Astrocyte (in vitro differentiated cells and primary cell): ENCODE measurements at regions not wholly inside any gene's neighbourhood (a gene's known extent, or its start where the extent isn't known, plus 50 kb on each side); places are given as distances from the start of the nearest gene placed in this dataset.

Experiments
- DNase-seq: peaks from one replicate; pipeline ENCODE4 v3.0.0-alpha.2; 2010; ENCODE audit warnings: low read depth
- FAIRE-seq: peaks from 2 replicates; lab custom pipeline; 2011; peaks lifted over from hg19 to GRCh38; lab: Jason Lieb, UNC
- H2AFZ ChIP-seq: 2 replicates; pipeline ENCODE4 v1.6.0; 2012; ENCODE audit warnings: low read depth, low read length, inconsistent platforms
- H3K27ac ChIP-seq: 2 replicates; pipeline ENCODE4 v1.5.1; 2011; ENCODE audit warnings: low read depth, low read length, inconsistent platforms
- H3K27me3 ChIP-seq: 2 replicates; pipeline ENCODE4 v1.6.0; 2011; ENCODE audit warnings: low read length, inconsistent platforms; ENCODE audit not compliant: insufficient read depth
- H3K36me3 ChIP-seq: 2 replicates; pipeline ENCODE4 v1.5.1; 2011; ENCODE audit warnings: low read length, inconsistent platforms; ENCODE audit not compliant: insufficient read depth
- H3K4me1 ChIP-seq: 2 replicates; pipeline ENCODE4 v1.5.1; 2011; ENCODE audit warnings: low read length, inconsistent platforms; ENCODE audit not compliant: insufficient read depth
- H3K4me2 ChIP-seq: 2 replicates; pipeline ENCODE4 v1.6.0; 2012; ENCODE audit warnings: low read length, inconsistent platforms
- H3K4me3 ChIP-seq: 2 replicates; pipeline ENCODE4 v1.5.1; 2011; ENCODE audit warnings: low read depth, mild to moderate bottlenecking, low read length, inconsistent platforms; ENCODE audit not compliant: insufficient read depth
- H3K79me2 ChIP-seq: 2 replicates; pipeline ENCODE4 v1.6.0; 2012; ENCODE audit warnings: mild to moderate bottlenecking, low read length, inconsistent platforms; ENCODE audit not compliant: insufficient read depth
- H3K9ac ChIP-seq: 2 replicates; pipeline ENCODE4 v1.6.0; 2012; ENCODE audit warnings: mild to moderate bottlenecking, low read length, inconsistent platforms
- H3K9me3 ChIP-seq: 2 replicates; pipeline ENCODE4 v1.5.1; 2012; ENCODE audit warnings: low read depth, mild to moderate bottlenecking, low read length, inconsistent platforms; ENCODE audit not compliant: insufficient read depth
- H4K20me1 ChIP-seq: 2 replicates; pipeline ENCODE4 v1.6.0; 2012; ENCODE audit warnings: low read length, inconsistent platforms; ENCODE audit not compliant: insufficient read depth
- H3K27ac Mint-ChIP-seq: one replicate; pipeline ENCODE4 v1.8.0; 2021; ENCODE audit warnings: mild to moderate bottlenecking, mixed read lengths; ENCODE audit not compliant: unreplicated experiment
- H3K27me3 Mint-ChIP-seq: one replicate; pipeline ENCODE4 v1.8.0; 2021; ENCODE audit warnings: low read depth, mixed read lengths; ENCODE audit not compliant: unreplicated experiment
- H3K36me3 Mint-ChIP-seq: one replicate; pipeline ENCODE4 v1.8.0; 2021; ENCODE audit warnings: low read depth, mixed read lengths; ENCODE audit not compliant: unreplicated experiment
- H3K4me1 Mint-ChIP-seq: one replicate; pipeline ENCODE4 v1.8.0; 2021; ENCODE audit warnings: low read depth, mixed read lengths; ENCODE audit not compliant: unreplicated experiment
- H3K4me3 Mint-ChIP-seq: one replicate; pipeline ENCODE4 v1.8.0; 2021; ENCODE audit warnings: mild to moderate bottlenecking, moderate library complexity, mixed read lengths; ENCODE audit not compliant: unreplicated experiment
- H3K9me3 Mint-ChIP-seq: one replicate; pipeline ENCODE4 v1.8.0; 2021; ENCODE audit warnings: mild to moderate bottlenecking, mixed read lengths; ENCODE audit not compliant: unreplicated experiment
- EZH2 ChIP-seq: IDR thresholded peaks from 2 replicates; pipeline ENCODE4 v1.6.1; 2012; ENCODE audit warnings: mild to moderate bottlenecking, low read length, inconsistent platforms; ENCODE audit not compliant: insufficient read depth
- TF ChIP-seq, protein P1 (sequence below): IDR thresholded peaks from 2 replicates; pipeline ENCODE4 v1.5.1; 2011; ENCODE audit warnings: low read depth, mild to moderate bottlenecking, inconsistent platforms, low read length, moderate library complexity; ENCODE audit not compliant: insufficient read depth

DNA sequence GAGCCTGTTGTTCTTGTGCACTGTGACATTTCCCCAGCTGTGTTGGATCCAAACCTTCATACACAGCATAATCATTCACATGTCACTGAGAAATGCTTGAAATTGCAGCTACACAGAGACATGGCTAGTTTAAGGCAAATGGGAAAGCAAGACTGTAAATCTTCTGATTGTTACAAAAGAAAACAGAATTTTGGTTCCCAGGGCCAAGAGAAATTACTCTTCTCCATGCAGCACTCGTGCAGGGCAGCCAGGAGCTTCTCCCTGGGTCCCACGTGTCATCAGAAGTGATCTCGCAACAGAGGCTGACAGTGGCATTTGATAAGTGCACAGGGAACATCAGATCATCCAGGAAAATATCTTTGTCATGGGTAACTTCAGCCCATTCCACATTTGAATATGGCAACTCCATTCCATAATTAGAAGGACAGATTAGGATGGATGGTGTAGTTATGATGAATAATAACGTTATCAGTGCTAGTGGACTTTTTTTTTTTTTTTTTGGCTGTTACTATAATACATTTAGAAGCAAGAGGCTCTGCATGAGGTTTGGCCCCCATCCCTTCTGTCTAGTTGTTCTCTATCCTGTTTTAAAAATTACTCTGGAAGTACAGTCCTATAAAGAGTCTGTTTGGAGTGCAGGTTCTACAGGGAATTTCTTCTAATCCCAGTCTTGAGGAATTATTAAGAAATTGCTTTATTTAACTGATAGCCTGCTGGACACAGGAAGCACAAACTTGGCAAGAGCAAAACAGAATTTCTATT lies 571.0 kb upstream of the NOX3 start:
- FAIRE-seq = no peak
- Histone ChIP-seq H3K4me1 (peaks cover under 1% of the 10 kb centered on the region), H3K36me3 (no peaks in the 10 kb centered on the region), H3K9ac (no peak overlapping the region), H4K20me1 (no peaks in the 10 kb centered on the region), H3K79me2 (no peaks in the 10 kb centered on the region), H3K4me3 (no peak overlapping the region), H3K27ac (no peak overlapping the region), H2AFZ (no peak overlapping the region), H3K9me3 (peaks cover 3% of the 10 kb centered on the region), H3K4me2 (no peak overlapping the region), H3K27me3 (no peaks in the 10 kb centered on the region)
- no peak for TF ChIP-seq EZH2
- TF ChIP-seq, protein P1, sequence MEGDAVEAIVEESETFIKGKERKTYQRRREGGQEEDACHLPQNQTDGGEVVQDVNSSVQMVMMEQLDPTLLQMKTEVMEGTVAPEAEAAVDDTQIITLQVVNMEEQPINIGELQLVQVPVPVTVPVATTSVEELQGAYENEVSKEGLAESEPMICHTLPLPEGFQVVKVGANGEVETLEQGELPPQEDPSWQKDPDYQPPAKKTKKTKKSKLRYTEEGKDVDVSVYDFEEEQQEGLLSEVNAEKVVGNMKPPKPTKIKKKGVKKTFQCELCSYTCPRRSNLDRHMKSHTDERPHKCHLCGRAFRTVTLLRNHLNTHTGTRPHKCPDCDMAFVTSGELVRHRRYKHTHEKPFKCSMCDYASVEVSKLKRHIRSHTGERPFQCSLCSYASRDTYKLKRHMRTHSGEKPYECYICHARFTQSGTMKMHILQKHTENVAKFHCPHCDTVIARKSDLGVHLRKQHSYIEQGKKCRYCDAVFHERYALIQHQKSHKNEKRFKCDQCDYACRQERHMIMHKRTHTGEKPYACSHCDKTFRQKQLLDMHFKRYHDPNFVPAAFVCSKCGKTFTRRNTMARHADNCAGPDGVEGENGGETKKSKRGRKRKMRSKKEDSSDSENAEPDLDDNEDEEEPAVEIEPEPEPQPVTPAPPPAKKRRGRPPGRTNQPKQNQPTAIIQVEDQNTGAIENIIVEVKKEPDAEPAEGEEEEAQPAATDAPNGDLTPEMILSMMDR = no peak
- peaks cover 13% of the 10 kb centered on the region for H3K9me3 Mint-ChIP-seq
- no peak overlapping the region for H3K4me3 Mint-ChIP-seq
- no peaks in the 10 kb centered on the region for H3K36me3 Mint-ChIP-seq
- no peaks in the 10 kb centered on the region for H3K27me3 Mint-ChIP-seq
- no peak for DNase-seq
- no peak overlapping the region for H3K27ac Mint-ChIP-seq
- peaks cover 7% of the 10 kb centered on the region for H3K4me1 Mint-ChIP-seq

DNA sequence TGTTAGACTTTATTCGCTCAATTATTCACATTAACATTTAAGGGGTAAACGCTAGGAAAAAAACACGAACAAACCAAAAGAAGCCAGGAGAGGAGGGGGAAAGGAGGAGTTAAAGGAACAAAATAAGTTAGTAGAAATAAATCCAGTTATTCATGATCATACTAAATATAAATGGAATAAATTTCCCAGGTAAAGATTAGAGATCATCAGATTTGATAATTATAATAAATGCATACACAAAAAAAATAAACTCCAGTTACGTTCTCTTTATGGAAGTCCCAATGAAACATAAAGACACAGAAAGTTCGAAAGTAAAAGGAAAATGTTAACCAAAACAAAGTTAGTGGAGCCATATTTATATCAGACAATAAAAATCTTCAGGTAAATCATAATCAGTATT lies 568.7 kb upstream of the NOX3 start:
- no peak for FAIRE-seq
- no peaks in the 10 kb centered on the region for H3K79me2 ChIP-seq

More for the DNA sequence above, 568.7 kb upstream of the NOX3 start:
- no peaks in the 10 kb centered on the region for H4K20me1 ChIP-seq
- H3K4me3 Mint-ChIP-seq = no peak overlapping the region
- no peak overlapping the region for H3K4me2 ChIP-seq
- no peak overlapping the region for H3K9ac ChIP-seq
- H3K36me3 Mint-ChIP-seq = no peaks in the 10 kb centered on the region
- no peaks in the 10 kb centered on the region for H3K36me3 ChIP-seq
- no peak overlapping the region for H2AFZ ChIP-seq
- H3K4me1 ChIP-seq = peaks cover 5% of the 10 kb centered on the region
- no peak overlapping the region for H3K27ac ChIP-seq
- peaks cover 9% of the 10 kb centered on the region for H3K9me3 Mint-ChIP-seq
- no peaks in the 10 kb centered on the region for H3K27me3 Mint-ChIP-seq
- no peaks in the 10 kb centered on the region for H3K27me3 ChIP-seq
- no peak overlapping the region for H3K4me3 ChIP-seq
- TF ChIP-seq, protein P1 = no peak
- TF ChIP-seq EZH2 = no peak
- H3K4me1 Mint-ChIP-seq = peaks cover 18% of the 10 kb centered on the region
- H3K9me3 ChIP-seq = peaks cover 3% of the 10 kb centered on the region
- no peak overlapping the region for H3K27ac Mint-ChIP-seq
- no peak for DNase-seq
